ENCODE measurements at regions not wholly inside any gene's neighbourhood (a gene's known extent, or its start where the extent isn't known, plus 50 kb on each side); places are given as distances from the start of the nearest gene placed in this dataset.

DNA sequence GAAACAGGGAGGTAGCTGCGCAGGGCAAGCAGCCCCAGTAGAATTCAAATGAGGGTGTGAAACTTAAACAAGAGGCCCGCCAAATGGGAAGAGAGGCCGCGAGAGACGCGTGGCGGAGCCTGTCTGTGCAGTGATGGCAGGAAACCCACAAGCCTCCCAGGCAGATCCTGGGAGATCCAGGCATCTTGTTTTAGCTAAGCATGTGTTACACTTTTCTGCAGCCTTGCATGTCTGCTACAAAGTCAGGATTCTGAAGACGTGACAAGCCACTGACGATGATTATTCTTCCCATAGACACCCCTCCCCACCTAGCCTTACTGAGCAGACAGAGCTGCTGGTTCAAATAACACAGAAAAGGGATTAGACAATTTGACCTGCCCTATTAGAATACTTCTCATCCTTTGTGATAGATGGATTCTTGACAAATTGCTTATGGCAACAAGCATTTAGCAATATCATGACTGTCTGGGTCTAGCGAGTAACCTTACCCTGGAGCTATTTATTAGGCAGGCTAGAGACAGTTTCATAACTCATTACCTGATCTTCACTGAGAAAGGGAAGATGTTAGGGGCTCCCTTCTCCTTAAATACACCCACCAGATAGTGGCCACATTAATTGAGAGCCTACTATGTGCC is 185.2 kb upstream of the IRS2 start:
- in situ Hi-C loops (cut with HindIII; ENCODE audit: low pct_unique_long_range_greater_than_20kb, low sequenced_read_pairs) (no loop called here), intact Hi-C loops (cut with micrococcal nuclease; ENCODE audit: unreplicated experiment) (no loop called here)
- no peaks in the 10 kb centered on the region for H3K36me3 ChIP-seq (ENCODE audit: control insufficient read depth, insufficient read depth, low read length)
- H3K4me3 ChIP-seq (ENCODE audit: low read depth in 2 of 2, low read length in 2 of 2), result no peak overlapping the region
- no peaks in the 10 kb centered on the region for H3K4me1 ChIP-seq (ENCODE audit: control insufficient read depth, insufficient read depth, low read length)
- H3K27ac ChIP-seq (ENCODE audit: low read length), result no peak overlapping the region
- POLR2A ChIA-PET, result no interaction called here
- DNase-seq (ENCODE audit: low read depth, low spot score), result no peak
- CTCF ChIA-PET, result no interaction called here
- H3K27me3 ChIP-seq (ENCODE audit: control insufficient read depth, insufficient read depth, low read length), result no peaks in the 10 kb centered on the region
- TF ChIP-seq TCF7L2 (IDR thresholded peaks at IDR 0.05; ENCODE audit: low read depth, low read length) (no peak), REST (IDR thresholded peaks at IDR 0.05; ENCODE audit: insufficient read depth in 1 of 2, low read depth in 2 of 2, low read length in 1 of 2) (no peak), POLR2AphosphoS5 (IDR thresholded peaks at IDR 0.05; ENCODE audit: low read depth, low read length) (no peak), CTCF (IDR thresholded peaks at IDR 0.05) (no peak)
- no peak for ATAC-seq
- H3K9me3 ChIP-seq (ENCODE audit: control insufficient read depth, insufficient read depth, low read depth, low read length), result no peaks in the 10 kb centered on the region
- BruUV-seq (replicated peaks), result no TSS peak

DNA sequence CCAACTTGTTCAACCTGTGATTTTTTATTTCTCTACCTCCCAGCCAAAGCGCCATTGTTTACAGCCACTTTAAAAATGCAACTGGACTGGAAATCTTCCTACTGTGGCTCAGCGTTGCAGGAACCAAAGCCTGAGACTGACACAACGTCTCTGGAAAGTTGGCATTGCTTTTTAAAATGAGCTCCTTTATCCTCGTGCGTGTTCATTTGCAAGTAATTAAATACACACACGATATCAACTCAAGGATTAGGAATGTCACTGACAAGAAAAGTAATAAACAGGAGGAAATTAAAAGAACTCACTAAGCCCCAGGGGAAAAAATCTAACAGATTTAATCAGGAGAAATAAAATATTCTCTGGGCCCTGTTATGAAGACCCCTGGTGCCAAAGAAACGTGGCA is 184.6 kb upstream of the IRS2 start:
- ATAC-seq (no peak), DNase-seq (ENCODE audit: low read depth, low spot score) (no peak)
- intact Hi-C loops (cut with micrococcal nuclease; ENCODE audit: unreplicated experiment) (no loop called here), in situ Hi-C loops (cut with HindIII; ENCODE audit: low pct_unique_long_range_greater_than_20kb, low sequenced_read_pairs) (no loop called here)
- ChIA-PET POLR2A (no interaction called here), CTCF (no interaction called here)
- Histone ChIP-seq H3K4me3 (ENCODE audit: low read depth in 2 of 2, low read length in 2 of 2) (no peak overlapping the region), H3K36me3 (ENCODE audit: control insufficient read depth, insufficient read depth, low read length) (no peaks in the 10 kb centered on the region), H3K27me3 (ENCODE audit: control insufficient read depth, insufficient read depth, low read length) (no peaks in the 10 kb centered on the region), H3K27ac (ENCODE audit: low read length) (no peak overlapping the region), H3K9me3 (ENCODE audit: control insufficient read depth, insufficient read depth, low read depth, low read length) (no peaks in the 10 kb centered on the region), H3K4me1 (ENCODE audit: control insufficient read depth, insufficient read depth, low read length) (no peaks in the 10 kb centered on the region)
- no TSS peak for BruUV-seq (replicated peaks)
- no peak for TF ChIP-seq TCF7L2 (IDR thresholded peaks at IDR 0.05; ENCODE audit: low read depth, low read length)
- TF ChIP-seq CTCF (IDR thresholded peaks at IDR 0.05), result no peak
- no peak for TF ChIP-seq SIN3A (IDR thresholded peaks at IDR 0.05; ENCODE audit: borderline replicate concordance, insufficient read depth, low read depth, low read length)
- TF ChIP-seq POLR2AphosphoS5 (IDR thresholded peaks at IDR 0.05; ENCODE audit: low read depth, low read length), result no peak
- no peak for TF ChIP-seq REST (IDR thresholded peaks at IDR 0.05; ENCODE audit: insufficient read depth in 1 of 2, low read depth in 2 of 2, low read length in 1 of 2)
